Loucy (cell line): ENCODE measurements at regions not wholly inside any gene's neighbourhood (a gene's known extent, or its start where the extent isn't known, plus 50 kb on each side); places are given as distances from the start of the nearest gene placed in this dataset.

Experiments
- CTCF ChIP-seq: fragments of 200-600 bp; sonication (generic); conservative IDR thresholded peaks from 2 replicates; pipeline ENCODE4 v1.5.1; 2014; ENCODE audit warnings: mild to moderate bottlenecking, antibody characterized with exemption, low read length
- EZH2phosphoT487 ChIP-seq: fragments of 200-600 bp; IDR thresholded peaks from 2 replicates; pipeline ENCODE4 v1.6.1; 2018; ENCODE audit warnings: antibody characterized with exemption, mild to moderate bottlenecking, moderate library complexity, borderline replicate concordance

GRCh38 chr18:66916834-66917233 lies 312.9 kb upstream of the CDH19 start:
- TF ChIP-seq CTCF, result no peak
- TF ChIP-seq EZH2phosphoT487, result no peak
